GM12878 (cell line): ENCODE measurements at regions not wholly inside any gene's neighbourhood (a gene's known extent, or its start where the extent isn't known, plus 50 kb on each side); places are given as distances from the start of the nearest gene placed in this dataset.

ENCODE experiments used
- ATAC-seq: fragments of 200-7000 bp; cut with Tn5 transposase; 3 replicates; pipeline ENCODE4 v1.9.1; 2020; ENCODE audit warnings: mild to moderate bottlenecking, moderate library complexity
- BruUV-seq: library from RNA; stranded (reverse); fragments of 400-500 nt; replicated peaks from 2 replicates; lab custom pipeline; 2021; lab: Mats Ljungman, UMichigan
- CTCF ChIA-PET: fragments of 300-600 bp; sonication (Branson Sonifier 250); formaldehyde crosslinking; extraction: SDS; loops from one replicate; lab custom pipeline; 2021; ENCODE audit warnings: inconsistent platforms; lab: Yijun Ruan, JAX
- POLR2A ChIA-PET: fragments of 350-600 bp; formaldehyde crosslinking; extraction: SDS; loops from one replicate; lab custom pipeline; 2021; ENCODE audit warnings: inconsistent platforms; lab: Charles Lee
- RAD21 ChIA-PET: fragments of 300-600 bp; sonication (Branson Sonifier 250); formaldehyde crosslinking; loops from one replicate; lab custom pipeline; 2023; ENCODE audit warnings: antibody characterized with exemption; ENCODE audit not compliant: unreplicated experiment; lab: Charles Lee
- SMC1A ChIA-PET: fragments of 300-600 bp; sonication (Branson Sonifier 250); formaldehyde crosslinking; loops from one replicate; lab custom pipeline; 2023; ENCODE audit not compliant: unreplicated experiment, uncharacterized antibody; lab: Charles Lee
- DNase-seq: peaks from one replicate; pipeline ENCODE4 v3.0.0-alpha.2; 2011; ENCODE audit warnings: low read depth, low spot score
- FAIRE-seq: peaks from 3 replicates; lab custom pipeline; 2011; peaks lifted over from hg19 to GRCh38; lab: Jason Lieb, UNC
- H2AFZ ChIP-seq: 2 replicates; pipeline ENCODE4 v1.6.0; 2011; ENCODE audit warnings: low read depth, low read length, control low read depth; ENCODE audit not compliant: control insufficient read depth
- H3K27ac ChIP-seq: 2 replicates; pipeline ENCODE4 v1.5.1; 2011; ENCODE audit warnings: control low read depth; ENCODE audit not compliant: control insufficient read depth, insufficient read depth
- H3K27me3 ChIP-seq, 2 experiments: replicated peaks in 1 of 2; 2 replicates each; pipeline versions ENCODE4 v1.6.0 to v1.6.1; 2011; ENCODE audit warnings: low read length in 1 of 2; ENCODE audit not compliant: control insufficient read depth in 2 of 2, insufficient read depth in 2 of 2
- H3K36me3 ChIP-seq, 2 experiments: 2 replicates each; pipeline ENCODE4 v1.5.1; 2011; ENCODE audit warnings: low read length in 1 of 2; ENCODE audit not compliant: control insufficient read depth in 2 of 2, insufficient read depth in 2 of 2
- H3K4me1 ChIP-seq: 2 replicates; pipeline ENCODE4 v1.6.1; 2011; ENCODE audit warnings: mild to moderate bottlenecking, low read length, moderate library complexity, mixed read lengths; ENCODE audit not compliant: control insufficient read depth, insufficient read depth
- H3K4me2 ChIP-seq: 2 replicates; pipeline ENCODE4 v1.6.0; 2011; ENCODE audit warnings: control low read depth; ENCODE audit not compliant: control insufficient read depth, insufficient read depth
- H3K4me3 ChIP-seq: fragments of 200-600 bp; sonication (generic); 2 replicates; pipeline ENCODE4 v1.5.1; 2016
- H3K79me2 ChIP-seq: 2 replicates; pipeline ENCODE4 v1.6.0; 2011; ENCODE audit warnings: low read length; ENCODE audit not compliant: control insufficient read depth, insufficient read depth
- H3K9ac ChIP-seq: 2 replicates; pipeline ENCODE4 v1.8.0; 2011; ENCODE audit warnings: low read length, control low read depth, mixed read lengths; ENCODE audit not compliant: control insufficient read depth, insufficient read depth
- H3K9me3 ChIP-seq: replicated peaks from 3 replicates; pipeline ENCODE4 v1.5.1; 2011; ENCODE audit warnings: mild to moderate bottlenecking, low read length; ENCODE audit not compliant: control insufficient read depth, insufficient read depth
- H4K20me1 ChIP-seq: 2 replicates; pipeline ENCODE4 v1.6.0; 2011; ENCODE audit not compliant: control insufficient read depth, insufficient read depth
- EGR1 ChIP-seq, 2 experiments: IDR thresholded peaks; 1 replicate in 1 of 2; 2 replicates in 1 of 2; pipeline ENCODE4 v1.6.1; 2011 to 2012; ENCODE audit warnings: low read depth in 2 of 2, low read length in 2 of 2, borderline replicate concordance in 1 of 2, mild to moderate bottlenecking in 1 of 2, moderate library complexity in 1 of 2
- GATAD2B ChIP-seq: fragments of 450-650 bp; conservative IDR thresholded peaks from 2 replicates; pipeline ENCODE4 v1.6.1; 2017; ENCODE audit warnings: low read depth, mild to moderate bottlenecking, moderate library complexity
- MYB ChIP-seq: fragments of 150-350 bp; IDR thresholded peaks from 2 replicates; pipeline ENCODE4 v1.6.1; 2014; ENCODE audit warnings: mild to moderate bottlenecking, low read depth, low read length, borderline replicate concordance
- NFIC ChIP-seq: IDR thresholded peaks from 2 replicates; pipeline ENCODE4 v1.6.1; 2012; ENCODE audit warnings: low read depth, mild to moderate bottlenecking, inconsistent platforms, low read length, moderate library complexity
- in situ Hi-C: fragments of 300-500 bp; cut with MboI; formaldehyde crosslinking; loops from 9 replicates; pipeline ENCODE4 v1.14.3; 2018; ENCODE audit warnings: mixed read lengths
- intact Hi-C: fragments of 100-400 bp; cut with micrococcal nuclease; formaldehyde crosslinking; loops from one replicate; pipeline ENCODE4 v1.14.2; 2022; ENCODE audit not compliant: unreplicated experiment
- TF ChIP-seq, protein P1 (sequence below): fragments of 450-650 bp; IDR thresholded peaks from 2 replicates; pipeline ENCODE4 v1.6.1; 2016; ENCODE audit warnings: mild to moderate bottlenecking
- TF ChIP-seq, protein P2 (sequence below): fragments of 450-650 bp; IDR thresholded peaks from 2 replicates; pipeline ENCODE4 v1.6.1; 2017; ENCODE audit warnings: antibody characterized with exemption, mild to moderate bottlenecking, moderate library complexity
- TF ChIP-seq, protein P3 (sequence below): IDR thresholded peaks from 2 replicates; pipeline ENCODE4 v1.6.1; 2012; ENCODE audit warnings: improper control_type of control experiment, low read depth, low read length; ENCODE audit not compliant: insufficient replicate concordance

DNA sequence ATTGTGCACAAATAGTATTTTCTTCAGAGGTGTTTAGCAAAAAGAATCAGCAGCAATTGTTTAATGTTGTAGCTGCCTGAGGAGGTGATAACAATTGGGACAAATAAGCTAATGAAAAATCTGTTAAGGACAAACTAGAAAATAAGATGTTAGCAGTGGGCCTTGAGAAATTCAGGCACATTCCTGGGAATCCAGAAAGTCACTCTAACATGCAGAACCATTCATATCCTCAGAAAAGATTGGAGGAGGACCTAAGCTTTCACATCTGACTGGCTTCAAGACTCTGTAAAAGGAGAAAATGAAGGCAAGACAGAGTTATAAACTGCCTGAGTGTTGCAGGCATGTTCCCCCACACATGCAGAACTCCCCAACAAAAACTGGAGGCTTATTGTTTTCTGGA, 353.5 kb upstream of the RGPD4 start:
- ChIA-PET SMC1A (no interaction called here), POLR2A (no interaction called here), CTCF (no interaction called here), RAD21 (no interaction called here)
- H3K36me3 ChIP-seq: no peaks in the 10 kb centered on the region
- no peak overlapping the region for H2AFZ ChIP-seq
- no peak overlapping the region for H3K4me3 ChIP-seq
- FAIRE-seq (no peak), DNase-seq (no peak), ATAC-seq (no peak)
- H3K9ac ChIP-seq: no peak overlapping the region
- H3K9me3 ChIP-seq: no peaks in the 10 kb centered on the region; the same call in 2 of the 3 replicates
- no peak overlapping the region for H3K27ac ChIP-seq
- no TSS peak for BruUV-seq
- H3K4me2 ChIP-seq: no peak overlapping the region
- no peaks in the 10 kb centered on the region for H3K4me1 ChIP-seq
- TF ChIP-seq EGR1 (IDR thresholded peaks at IDR 0.05; ENCODE audit: borderline replicate concordance in 1 of 2, low read depth in 2 of 2, low read length in 2 of 2) (no peak), NFIC (no peak), GATAD2B (no peak), MYB (no peak)
- TF ChIP-seq, protein P1, sequence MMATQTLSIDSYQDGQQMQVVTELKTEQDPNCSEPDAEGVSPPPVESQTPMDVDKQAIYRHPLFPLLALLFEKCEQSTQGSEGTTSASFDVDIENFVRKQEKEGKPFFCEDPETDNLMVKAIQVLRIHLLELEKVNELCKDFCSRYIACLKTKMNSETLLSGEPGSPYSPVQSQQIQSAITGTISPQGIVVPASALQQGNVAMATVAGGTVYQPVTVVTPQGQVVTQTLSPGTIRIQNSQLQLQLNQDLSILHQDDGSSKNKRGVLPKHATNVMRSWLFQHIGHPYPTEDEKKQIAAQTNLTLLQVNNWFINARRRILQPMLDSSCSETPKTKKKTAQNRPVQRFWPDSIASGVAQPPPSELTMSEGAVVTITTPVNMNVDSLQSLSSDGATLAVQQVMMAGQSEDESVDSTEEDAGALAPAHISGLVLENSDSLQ: no peak
- TF ChIP-seq, protein P2, sequence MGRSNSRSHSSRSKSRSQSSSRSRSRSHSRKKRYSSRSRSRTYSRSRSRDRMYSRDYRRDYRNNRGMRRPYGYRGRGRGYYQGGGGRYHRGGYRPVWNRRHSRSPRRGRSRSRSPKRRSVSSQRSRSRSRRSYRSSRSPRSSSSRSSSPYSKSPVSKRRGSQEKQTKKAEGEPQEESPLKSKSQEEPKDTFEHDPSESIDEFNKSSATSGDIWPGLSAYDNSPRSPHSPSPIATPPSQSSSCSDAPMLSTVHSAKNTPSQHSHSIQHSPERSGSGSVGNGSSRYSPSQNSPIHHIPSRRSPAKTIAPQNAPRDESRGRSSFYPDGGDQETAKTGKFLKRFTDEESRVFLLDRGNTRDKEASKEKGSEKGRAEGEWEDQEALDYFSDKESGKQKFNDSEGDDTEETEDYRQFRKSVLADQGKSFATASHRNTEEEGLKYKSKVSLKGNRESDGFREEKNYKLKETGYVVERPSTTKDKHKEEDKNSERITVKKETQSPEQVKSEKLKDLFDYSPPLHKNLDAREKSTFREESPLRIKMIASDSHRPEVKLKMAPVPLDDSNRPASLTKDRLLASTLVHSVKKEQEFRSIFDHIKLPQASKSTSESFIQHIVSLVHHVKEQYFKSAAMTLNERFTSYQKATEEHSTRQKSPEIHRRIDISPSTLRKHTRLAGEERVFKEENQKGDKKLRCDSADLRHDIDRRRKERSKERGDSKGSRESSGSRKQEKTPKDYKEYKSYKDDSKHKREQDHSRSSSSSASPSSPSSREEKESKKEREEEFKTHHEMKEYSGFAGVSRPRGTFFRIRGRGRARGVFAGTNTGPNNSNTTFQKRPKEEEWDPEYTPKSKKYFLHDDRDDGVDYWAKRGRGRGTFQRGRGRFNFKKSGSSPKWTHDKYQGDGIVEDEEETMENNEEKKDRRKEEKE: no peak
- TF ChIP-seq, protein P3, sequence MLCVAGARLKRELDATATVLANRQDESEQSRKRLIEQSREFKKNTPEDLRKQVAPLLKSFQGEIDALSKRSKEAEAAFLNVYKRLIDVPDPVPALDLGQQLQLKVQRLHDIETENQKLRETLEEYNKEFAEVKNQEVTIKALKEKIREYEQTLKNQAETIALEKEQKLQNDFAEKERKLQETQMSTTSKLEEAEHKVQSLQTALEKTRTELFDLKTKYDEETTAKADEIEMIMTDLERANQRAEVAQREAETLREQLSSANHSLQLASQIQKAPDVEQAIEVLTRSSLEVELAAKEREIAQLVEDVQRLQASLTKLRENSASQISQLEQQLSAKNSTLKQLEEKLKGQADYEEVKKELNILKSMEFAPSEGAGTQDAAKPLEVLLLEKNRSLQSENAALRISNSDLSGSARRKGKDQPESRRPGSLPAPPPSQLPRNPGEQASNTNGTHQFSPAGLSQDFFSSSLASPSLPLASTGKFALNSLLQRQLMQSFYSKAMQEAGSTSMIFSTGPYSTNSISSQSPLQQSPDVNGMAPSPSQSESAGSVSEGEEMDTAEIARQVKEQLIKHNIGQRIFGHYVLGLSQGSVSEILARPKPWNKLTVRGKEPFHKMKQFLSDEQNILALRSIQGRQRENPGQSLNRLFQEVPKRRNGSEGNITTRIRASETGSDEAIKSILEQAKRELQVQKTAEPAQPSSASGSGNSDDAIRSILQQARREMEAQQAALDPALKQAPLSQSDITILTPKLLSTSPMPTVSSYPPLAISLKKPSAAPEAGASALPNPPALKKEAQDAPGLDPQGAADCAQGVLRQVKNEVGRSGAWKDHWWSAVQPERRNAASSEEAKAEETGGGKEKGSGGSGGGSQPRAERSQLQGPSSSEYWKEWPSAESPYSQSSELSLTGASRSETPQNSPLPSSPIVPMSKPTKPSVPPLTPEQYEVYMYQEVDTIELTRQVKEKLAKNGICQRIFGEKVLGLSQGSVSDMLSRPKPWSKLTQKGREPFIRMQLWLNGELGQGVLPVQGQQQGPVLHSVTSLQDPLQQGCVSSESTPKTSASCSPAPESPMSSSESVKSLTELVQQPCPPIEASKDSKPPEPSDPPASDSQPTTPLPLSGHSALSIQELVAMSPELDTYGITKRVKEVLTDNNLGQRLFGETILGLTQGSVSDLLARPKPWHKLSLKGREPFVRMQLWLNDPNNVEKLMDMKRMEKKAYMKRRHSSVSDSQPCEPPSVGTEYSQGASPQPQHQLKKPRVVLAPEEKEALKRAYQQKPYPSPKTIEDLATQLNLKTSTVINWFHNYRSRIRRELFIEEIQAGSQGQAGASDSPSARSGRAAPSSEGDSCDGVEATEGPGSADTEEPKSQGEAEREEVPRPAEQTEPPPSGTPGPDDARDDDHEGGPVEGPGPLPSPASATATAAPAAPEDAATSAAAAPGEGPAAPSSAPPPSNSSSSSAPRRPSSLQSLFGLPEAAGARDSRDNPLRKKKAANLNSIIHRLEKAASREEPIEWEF: no peak
- intact Hi-C loops: no loop called here
- H3K79me2 ChIP-seq: no peaks in the 10 kb centered on the region
- in situ Hi-C loops: no loop called here
- H3K27me3 ChIP-seq: no peaks in the 10 kb centered on the region
- H4K20me1 ChIP-seq: no peaks in the 10 kb centered on the region
